ENCODE measurements at regions not wholly inside any gene's neighbourhood (a gene's known extent, or its start where the extent isn't known, plus 50 kb on each side); places are given as distances from the start of the nearest gene placed in this dataset.
A peak's percentile ranks its signal among the peaks of the same experiment; 100 is the strongest.

DNA sequence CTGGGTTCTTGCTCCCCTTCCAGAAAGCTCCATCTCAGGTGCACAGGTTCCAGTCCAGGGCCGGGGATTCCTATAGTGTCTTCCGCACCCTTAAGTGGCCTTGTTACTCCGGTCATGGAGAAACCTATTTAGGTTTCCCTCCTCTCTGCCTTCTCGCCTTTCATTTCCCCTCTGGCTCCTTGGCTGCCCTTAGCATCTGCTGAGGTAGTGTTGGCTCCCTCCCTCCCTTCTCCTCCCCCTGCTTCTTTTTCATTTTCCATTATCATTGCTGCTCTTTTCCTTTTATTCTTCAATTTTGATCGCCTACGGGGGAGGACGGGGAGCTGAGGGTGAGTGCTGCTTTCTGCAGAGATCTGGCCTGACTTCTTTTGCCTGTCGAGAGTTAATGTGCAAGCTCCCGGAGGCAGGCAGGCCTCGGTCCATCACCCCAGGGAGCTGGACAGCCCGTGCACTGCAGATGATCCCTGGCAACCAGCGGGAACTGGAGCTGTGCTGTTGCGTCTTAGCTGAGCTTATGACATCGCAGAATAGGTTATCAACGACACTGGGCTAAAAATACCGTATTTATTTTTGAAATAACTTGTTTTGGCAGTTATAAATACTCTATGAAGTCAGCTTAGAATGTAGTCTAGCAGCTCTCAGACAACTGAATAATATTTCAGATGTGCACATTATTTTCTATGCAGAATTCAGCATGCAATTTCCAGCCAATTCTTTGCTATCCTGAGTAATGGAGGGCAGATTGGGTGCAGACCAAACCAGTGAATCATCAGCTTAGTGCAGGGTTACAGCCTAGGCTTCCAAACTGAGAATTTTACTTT is 141.9 kb downstream of the SLC4A3 start:
- DNase-seq (ENCODE audit: low read depth) = peak; percentile 35
- TF ChIP-seq, protein P1, sequence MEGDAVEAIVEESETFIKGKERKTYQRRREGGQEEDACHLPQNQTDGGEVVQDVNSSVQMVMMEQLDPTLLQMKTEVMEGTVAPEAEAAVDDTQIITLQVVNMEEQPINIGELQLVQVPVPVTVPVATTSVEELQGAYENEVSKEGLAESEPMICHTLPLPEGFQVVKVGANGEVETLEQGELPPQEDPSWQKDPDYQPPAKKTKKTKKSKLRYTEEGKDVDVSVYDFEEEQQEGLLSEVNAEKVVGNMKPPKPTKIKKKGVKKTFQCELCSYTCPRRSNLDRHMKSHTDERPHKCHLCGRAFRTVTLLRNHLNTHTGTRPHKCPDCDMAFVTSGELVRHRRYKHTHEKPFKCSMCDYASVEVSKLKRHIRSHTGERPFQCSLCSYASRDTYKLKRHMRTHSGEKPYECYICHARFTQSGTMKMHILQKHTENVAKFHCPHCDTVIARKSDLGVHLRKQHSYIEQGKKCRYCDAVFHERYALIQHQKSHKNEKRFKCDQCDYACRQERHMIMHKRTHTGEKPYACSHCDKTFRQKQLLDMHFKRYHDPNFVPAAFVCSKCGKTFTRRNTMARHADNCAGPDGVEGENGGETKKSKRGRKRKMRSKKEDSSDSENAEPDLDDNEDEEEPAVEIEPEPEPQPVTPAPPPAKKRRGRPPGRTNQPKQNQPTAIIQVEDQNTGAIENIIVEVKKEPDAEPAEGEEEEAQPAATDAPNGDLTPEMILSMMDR (conservative IDR thresholded peaks at IDR 0.05; ENCODE audit: low read depth, low read length) = no peak
- no peak overlapping the region for H3K4me3 ChIP-seq (ENCODE audit: low read length)

DNA sequence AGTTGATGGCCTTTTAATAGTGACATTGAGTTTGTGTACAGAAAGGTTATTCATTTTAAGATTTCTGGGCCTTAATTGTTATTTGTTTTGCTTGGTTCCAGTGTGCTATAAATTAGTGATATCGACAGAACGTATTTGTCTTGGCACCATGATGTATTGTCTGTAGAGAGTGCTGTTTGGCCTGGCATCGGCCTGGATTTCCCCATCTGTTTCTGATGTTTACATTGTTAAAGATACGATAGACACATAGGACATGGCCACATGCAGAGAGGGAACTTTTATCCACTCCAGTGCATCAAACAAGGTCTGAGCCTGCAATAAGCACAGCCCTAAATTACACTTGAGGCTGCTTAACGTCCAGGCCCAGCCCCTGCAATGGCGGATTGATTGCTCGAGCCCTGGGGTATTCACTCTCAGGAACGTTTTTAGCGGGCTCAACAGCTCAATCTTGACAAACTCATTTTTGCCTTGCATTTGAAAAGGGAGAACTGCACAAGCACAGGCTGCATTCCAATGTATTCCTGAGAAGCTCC is 144.7 kb downstream of the SLC4A3 start:
- H3K4me3 ChIP-seq (ENCODE audit: low read length) = no peak overlapping the region
- TF ChIP-seq, protein P1 (conservative IDR thresholded peaks at IDR 0.05; ENCODE audit: low read depth, low read length) = no peak
- no peak for DNase-seq (ENCODE audit: low read depth)

DNA sequence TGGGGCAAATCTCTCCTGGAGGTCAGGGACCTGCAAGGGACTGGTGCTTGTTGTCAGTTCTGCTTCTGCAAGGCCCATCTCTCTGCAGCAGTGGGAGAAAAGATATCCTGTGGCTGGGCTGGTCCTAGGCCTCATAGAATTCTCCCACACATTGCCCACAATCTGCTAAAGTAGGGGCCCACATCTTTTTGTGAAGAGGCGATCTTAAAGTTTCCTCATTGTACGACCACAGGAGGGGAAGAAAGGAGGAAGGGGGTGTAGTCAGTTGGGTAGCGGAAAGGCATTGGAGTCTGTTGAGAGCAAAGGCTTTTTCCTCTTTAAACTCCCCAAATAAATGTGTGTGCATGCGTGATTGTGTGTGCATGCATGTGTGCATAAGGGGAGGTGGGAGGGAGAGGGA is 145.3 kb downstream of the SLC4A3 start:
- no peak overlapping the region for H3K4me3 ChIP-seq (ENCODE audit: low read length)
- no peak for DNase-seq (ENCODE audit: low read depth)
- TF ChIP-seq, protein P1 (conservative IDR thresholded peaks at IDR 0.05; ENCODE audit: low read depth, low read length) = no peak

DNA sequence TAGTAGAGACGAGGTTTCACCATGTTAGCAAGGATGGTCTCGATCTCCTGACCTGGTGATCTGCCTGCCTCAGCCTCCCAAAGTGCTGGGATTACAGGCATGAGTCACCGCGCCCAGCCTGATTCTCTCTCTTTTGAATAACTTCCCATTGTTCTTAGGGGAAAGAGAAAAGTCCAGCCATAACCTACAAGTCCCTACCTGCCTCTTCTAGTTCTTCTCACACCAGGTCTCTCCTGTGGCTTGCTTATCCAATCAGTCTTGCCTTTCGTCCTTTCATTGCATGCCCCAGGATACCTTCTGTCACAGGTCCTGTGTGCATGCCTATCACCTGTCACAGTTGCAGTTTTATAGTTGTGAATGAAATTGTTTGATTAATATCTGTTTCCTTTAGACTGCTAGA is 148.1 kb downstream of the SLC4A3 start:
- DNase-seq (ENCODE audit: low read depth) = no peak
- TF ChIP-seq, protein P1 (conservative IDR thresholded peaks at IDR 0.05; ENCODE audit: low read depth, low read length) = no peak
- no peak overlapping the region for H3K4me3 ChIP-seq (ENCODE audit: low read length)

DNA sequence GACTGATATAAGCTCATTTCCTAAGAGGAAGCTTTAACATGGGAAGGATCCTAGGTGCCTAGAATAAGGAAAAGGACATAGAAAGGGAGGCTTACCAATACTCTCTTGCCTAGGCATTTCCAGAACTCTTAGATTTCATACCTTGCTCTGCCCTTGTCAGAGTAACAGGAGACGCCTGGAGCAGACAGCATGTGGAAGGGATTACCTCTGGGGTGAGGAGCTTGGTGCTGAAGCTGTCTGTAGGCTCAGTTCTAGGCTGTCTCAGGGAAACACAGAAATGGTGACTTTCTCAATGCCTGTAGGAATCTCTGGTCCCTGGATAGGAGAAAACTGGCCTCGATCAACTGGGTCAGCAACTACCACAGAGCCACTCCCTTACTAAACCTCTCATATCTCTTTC is 150.0 kb downstream of the SLC4A3 start:
- DNase-seq (ENCODE audit: low read depth) = peak; percentile 70
- no peak overlapping the region for H3K4me3 ChIP-seq (ENCODE audit: low read length)
- TF ChIP-seq, protein P1 (conservative IDR thresholded peaks at IDR 0.05; ENCODE audit: low read depth, low read length) = no peak

DNA sequence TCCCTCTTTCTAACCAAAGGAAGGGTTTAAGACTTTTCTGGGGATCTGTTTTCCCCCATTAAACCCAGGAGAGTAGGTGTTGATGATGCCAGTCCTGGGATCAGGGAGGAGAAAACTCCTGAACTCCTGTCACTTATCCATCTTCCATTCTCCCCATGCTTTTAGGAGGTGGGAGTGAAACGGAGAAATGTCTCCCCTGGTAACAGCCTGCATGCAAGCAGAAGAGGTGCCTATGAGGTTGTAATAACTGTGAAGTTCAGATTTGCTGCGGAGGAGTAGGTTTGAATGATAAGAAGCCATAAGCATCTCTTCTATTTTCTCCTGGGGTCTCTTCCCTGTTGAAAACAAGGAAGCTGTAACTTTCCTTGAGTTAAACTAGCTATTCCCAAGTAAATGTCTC is 150.8 kb downstream of the SLC4A3 start:
- DNase-seq (ENCODE audit: low read depth) = no peak
- H3K4me3 ChIP-seq (ENCODE audit: low read length) = no peak overlapping the region
- TF ChIP-seq, protein P1 (conservative IDR thresholded peaks at IDR 0.05; ENCODE audit: low read depth, low read length) = no peak
